Osteoblast (primary cell): ENCODE measurements at regions not wholly inside any gene's neighbourhood (a gene's known extent, or its start where the extent isn't known, plus 50 kb on each side); places are given as distances from the start of the nearest gene placed in this dataset.

Source experiments
- DNase-seq: peaks from one replicate; pipeline ENCODE4 v3.0.0; 2011; ENCODE audit warnings: low spot score, mixed read lengths; ENCODE audit not compliant: insufficient read length; ENCODE audit errors: missing footprints
- H2AFZ ChIP-seq: 2 replicates; pipeline ENCODE4 v1.6.0; 2011; ENCODE audit warnings: mild to moderate bottlenecking, low read length
- H3K27ac ChIP-seq: 2 replicates; pipeline ENCODE4 v1.5.1; 2011; ENCODE audit warnings: mild to moderate bottlenecking, low read depth, low read length, moderate library complexity
- H3K27me3 ChIP-seq: 2 replicates; pipeline ENCODE4 v1.6.0; 2012; ENCODE audit warnings: mild to moderate bottlenecking, control low read depth, inconsistent platforms, low read length, moderate library complexity; ENCODE audit not compliant: insufficient read depth
- H3K36me3 ChIP-seq: 2 replicates; pipeline ENCODE4 v1.5.1; 2011; ENCODE audit warnings: mild to moderate bottlenecking, low read length, control low read depth, moderate library complexity; ENCODE audit not compliant: insufficient read depth
- H3K4me1 ChIP-seq: 2 replicates; pipeline ENCODE4 v1.5.1; 2011; ENCODE audit warnings: mild to moderate bottlenecking, low read length, control low read depth, moderate library complexity; ENCODE audit not compliant: insufficient read depth
- H3K4me2 ChIP-seq: 2 replicates; pipeline ENCODE4 v1.6.0; 2011; ENCODE audit warnings: mild to moderate bottlenecking, low read length; ENCODE audit not compliant: insufficient read depth
- H3K4me3 ChIP-seq: fragments of 200-600 bp; sonication (generic); 3 replicates; pipeline ENCODE4 v1.5.1; 2012; ENCODE audit warnings: mild to moderate bottlenecking, low read length, inconsistent platforms; ENCODE audit not compliant: insufficient read depth
- H3K79me2 ChIP-seq: 2 replicates; pipeline ENCODE4 v1.6.0; 2012; ENCODE audit warnings: mild to moderate bottlenecking, low read length, control low read depth, inconsistent platforms; ENCODE audit not compliant: insufficient read depth
- H3K9me3 ChIP-seq: 2 replicates; pipeline ENCODE4 v1.5.1; 2011; ENCODE audit warnings: low read depth, low read length, control low read depth
- H4K20me1 ChIP-seq: 2 replicates; pipeline ENCODE4 v1.6.0; 2012; ENCODE audit warnings: mild to moderate bottlenecking, low read length, control low read depth; ENCODE audit not compliant: insufficient read depth
- TF ChIP-seq, protein P1 (sequence below): IDR thresholded peaks from 2 replicates; pipeline ENCODE4 v1.5.1; 2011; ENCODE audit warnings: mild to moderate bottlenecking, low read depth, low read length, moderate library complexity; ENCODE audit errors: extremely low read depth

DNA sequence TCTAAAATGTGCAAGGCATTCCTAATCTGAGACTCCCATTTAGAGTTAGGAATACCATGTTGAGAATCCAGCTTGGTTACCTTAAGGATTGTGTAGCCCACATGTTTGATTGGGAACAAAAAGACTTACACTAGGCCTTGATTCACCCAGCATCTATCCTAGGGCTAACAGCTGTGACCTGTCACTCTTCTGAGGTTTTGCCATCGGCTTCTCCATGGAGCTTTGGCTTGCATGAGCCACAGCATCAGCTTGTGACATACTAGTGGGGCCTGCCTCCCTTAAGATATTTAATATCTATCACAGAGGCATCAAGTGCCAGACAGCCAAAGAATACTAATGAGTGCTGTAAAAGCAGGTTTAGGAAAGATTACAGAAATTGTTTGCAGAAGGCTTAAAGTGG is 241.3 kb upstream of the UBE2E3 start:
- no peaks in the 10 kb centered on the region for H4K20me1 ChIP-seq
- TF ChIP-seq, protein P1, sequence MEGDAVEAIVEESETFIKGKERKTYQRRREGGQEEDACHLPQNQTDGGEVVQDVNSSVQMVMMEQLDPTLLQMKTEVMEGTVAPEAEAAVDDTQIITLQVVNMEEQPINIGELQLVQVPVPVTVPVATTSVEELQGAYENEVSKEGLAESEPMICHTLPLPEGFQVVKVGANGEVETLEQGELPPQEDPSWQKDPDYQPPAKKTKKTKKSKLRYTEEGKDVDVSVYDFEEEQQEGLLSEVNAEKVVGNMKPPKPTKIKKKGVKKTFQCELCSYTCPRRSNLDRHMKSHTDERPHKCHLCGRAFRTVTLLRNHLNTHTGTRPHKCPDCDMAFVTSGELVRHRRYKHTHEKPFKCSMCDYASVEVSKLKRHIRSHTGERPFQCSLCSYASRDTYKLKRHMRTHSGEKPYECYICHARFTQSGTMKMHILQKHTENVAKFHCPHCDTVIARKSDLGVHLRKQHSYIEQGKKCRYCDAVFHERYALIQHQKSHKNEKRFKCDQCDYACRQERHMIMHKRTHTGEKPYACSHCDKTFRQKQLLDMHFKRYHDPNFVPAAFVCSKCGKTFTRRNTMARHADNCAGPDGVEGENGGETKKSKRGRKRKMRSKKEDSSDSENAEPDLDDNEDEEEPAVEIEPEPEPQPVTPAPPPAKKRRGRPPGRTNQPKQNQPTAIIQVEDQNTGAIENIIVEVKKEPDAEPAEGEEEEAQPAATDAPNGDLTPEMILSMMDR: no peak
- H3K36me3 ChIP-seq: no peaks in the 10 kb centered on the region
- no peaks in the 10 kb centered on the region for H3K27me3 ChIP-seq
- no peak for DNase-seq
- H3K4me1 ChIP-seq: peaks cover 3% of the 10 kb centered on the region
- H3K79me2 ChIP-seq: no peaks in the 10 kb centered on the region
- no peak overlapping the region for H3K4me3 ChIP-seq
- H3K4me2 ChIP-seq: no peak overlapping the region
- H3K9me3 ChIP-seq: no peaks in the 10 kb centered on the region
- H3K27ac ChIP-seq: no peak overlapping the region
- no peak overlapping the region for H2AFZ ChIP-seq

DNA sequence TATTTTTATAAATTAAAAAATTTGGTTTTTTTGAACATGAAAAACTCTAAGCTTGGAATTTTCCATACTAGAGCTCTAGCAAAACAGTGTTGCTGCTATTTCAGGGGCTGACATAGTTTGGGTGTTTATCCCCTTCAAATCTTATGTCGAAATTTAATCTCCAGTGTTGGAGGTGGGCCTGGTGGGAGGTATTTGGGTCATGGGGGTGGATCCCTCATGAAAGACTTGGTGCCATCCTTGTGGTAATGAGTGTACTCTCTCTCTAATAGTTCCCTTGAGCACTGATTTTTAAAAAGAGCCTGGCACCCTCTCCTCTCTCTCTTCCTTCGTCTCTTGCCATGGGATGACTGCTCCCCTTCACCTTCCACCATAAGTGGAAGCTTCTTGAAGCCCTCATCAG is 244.6 kb upstream of the UBE2E3 start:
- H3K4me2 ChIP-seq: no peak overlapping the region
- DNase-seq: no peak
- H4K20me1 ChIP-seq: no peaks in the 10 kb centered on the region
- no peak overlapping the region for H2AFZ ChIP-seq
- H3K4me1 ChIP-seq: no peaks in the 10 kb centered on the region
- H3K9me3 ChIP-seq: no peaks in the 10 kb centered on the region
- H3K36me3 ChIP-seq: no peaks in the 10 kb centered on the region
- no peaks in the 10 kb centered on the region for H3K27me3 ChIP-seq
- TF ChIP-seq, protein P1: no peak
- no peak overlapping the region for H3K27ac ChIP-seq
- no peak overlapping the region for H3K4me3 ChIP-seq
- no peaks in the 10 kb centered on the region for H3K79me2 ChIP-seq

DNA sequence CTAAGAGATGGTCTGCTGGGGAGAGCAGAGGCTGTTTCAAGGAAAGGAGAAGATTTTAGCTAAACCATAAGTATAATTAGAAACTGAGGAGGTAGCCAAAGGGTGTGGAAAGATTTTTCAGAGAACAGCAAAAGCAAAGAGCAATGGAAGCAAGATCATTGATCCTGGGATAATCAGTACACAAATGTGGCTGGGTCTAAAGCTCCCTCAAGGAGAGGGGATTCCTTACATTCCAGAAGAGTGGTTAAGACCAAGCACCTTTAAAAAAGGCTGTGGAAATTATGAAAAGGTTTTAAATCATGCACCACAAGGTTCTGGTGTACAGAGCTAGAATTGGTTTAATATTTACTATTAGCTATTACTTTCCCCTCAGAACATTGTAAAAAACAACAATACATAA is 246.0 kb upstream of the UBE2E3 start:
- no peak overlapping the region for H3K4me2 ChIP-seq
- no peak overlapping the region for H3K27ac ChIP-seq
- DNase-seq: no peak

DNA sequence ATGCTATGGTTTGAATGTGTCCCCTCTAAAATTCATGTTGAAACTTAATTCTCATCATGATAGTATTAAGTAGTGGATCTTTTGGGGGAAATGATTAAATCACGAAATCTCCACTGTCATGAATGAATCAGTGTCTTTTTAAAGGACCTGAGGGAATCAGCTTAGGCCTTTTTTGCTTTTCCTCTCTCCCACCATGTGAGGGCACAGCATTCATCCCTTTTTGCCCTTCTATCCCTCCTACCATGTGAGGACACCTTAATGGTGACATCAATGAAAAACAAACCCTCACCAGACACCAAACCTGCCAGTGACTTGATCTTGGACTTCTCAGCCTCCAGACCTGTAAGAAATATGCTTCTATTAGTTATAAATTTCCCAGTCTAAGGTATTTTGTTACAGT is 247.1 kb upstream of the UBE2E3 start:
- Histone ChIP-seq H3K36me3 (no peaks in the 10 kb centered on the region), H2AFZ (no peak overlapping the region), H3K27me3 (no peaks in the 10 kb centered on the region), H3K79me2 (no peaks in the 10 kb centered on the region), H3K4me1 (peaks cover 5% of the 10 kb centered on the region), H3K27ac (no peak overlapping the region), H3K4me3 (no peak overlapping the region), H3K9me3 (no peaks in the 10 kb centered on the region), H3K4me2 (no peak overlapping the region), H4K20me1 (no peaks in the 10 kb centered on the region)
- TF ChIP-seq, protein P1: peak; percentile 11
- no peak for DNase-seq

More for the DNA sequence above, 246.0 kb upstream of the UBE2E3 start:
- no peaks in the 10 kb centered on the region for H3K9me3 ChIP-seq
- no peaks in the 10 kb centered on the region for H4K20me1 ChIP-seq
- TF ChIP-seq, protein P1: no peak
- no peak overlapping the region for H3K4me3 ChIP-seq
- no peaks in the 10 kb centered on the region for H3K27me3 ChIP-seq
- H3K36me3 ChIP-seq: no peaks in the 10 kb centered on the region
- no peaks in the 10 kb centered on the region for H3K4me1 ChIP-seq
- H3K79me2 ChIP-seq: no peaks in the 10 kb centered on the region
- H2AFZ ChIP-seq: no peak overlapping the region
